Testis (tissue), 2 donors: ENCODE measurements at regions not wholly inside any gene's neighbourhood (a gene's known extent, or its start where the extent isn't known, plus 50 kb on each side); places are given as distances from the start of the nearest gene placed in this dataset.

Source experiments
- CTCF ChIP-seq, 3 experiments: fragments of 450-650 bp in 2 of 3; fragments of 200-600 bp in 1 of 3; sonication (generic) in 1 of 3; IDR thresholded peaks; one replicate each; pipeline ENCODE4 v1.5.1; 2016 to 2019; ENCODE audit warnings: antibody characterized with exemption in 3 of 3, mild to moderate bottlenecking in 2 of 3, moderate library complexity in 1 of 3
- POLR2A ChIP-seq: fragments of 450-650 bp; IDR thresholded peaks from one replicate; pipeline ENCODE4 v1.6.1; 2017; ENCODE audit warnings: antibody characterized with exemption, mild to moderate bottlenecking, moderate library complexity

GRCh38 chr22:35198738-35199137 lies 58.6 kb upstream of the HMGXB4 start:
- no peak for TF ChIP-seq POLR2A
- no peak for TF ChIP-seq CTCF (IDR thresholded peaks at IDR 0.05)
